ENCODE measurements at regions not wholly inside any gene's neighbourhood (a gene's known extent, or its start where the extent isn't known, plus 50 kb on each side); places are given as distances from the start of the nearest gene placed in this dataset.
"Not testable (repeated sequence)": the region's sequence is repeated elsewhere in the genome, so short reads cannot be mapped to it uniquely, and the experiment has no call there.

DNA sequence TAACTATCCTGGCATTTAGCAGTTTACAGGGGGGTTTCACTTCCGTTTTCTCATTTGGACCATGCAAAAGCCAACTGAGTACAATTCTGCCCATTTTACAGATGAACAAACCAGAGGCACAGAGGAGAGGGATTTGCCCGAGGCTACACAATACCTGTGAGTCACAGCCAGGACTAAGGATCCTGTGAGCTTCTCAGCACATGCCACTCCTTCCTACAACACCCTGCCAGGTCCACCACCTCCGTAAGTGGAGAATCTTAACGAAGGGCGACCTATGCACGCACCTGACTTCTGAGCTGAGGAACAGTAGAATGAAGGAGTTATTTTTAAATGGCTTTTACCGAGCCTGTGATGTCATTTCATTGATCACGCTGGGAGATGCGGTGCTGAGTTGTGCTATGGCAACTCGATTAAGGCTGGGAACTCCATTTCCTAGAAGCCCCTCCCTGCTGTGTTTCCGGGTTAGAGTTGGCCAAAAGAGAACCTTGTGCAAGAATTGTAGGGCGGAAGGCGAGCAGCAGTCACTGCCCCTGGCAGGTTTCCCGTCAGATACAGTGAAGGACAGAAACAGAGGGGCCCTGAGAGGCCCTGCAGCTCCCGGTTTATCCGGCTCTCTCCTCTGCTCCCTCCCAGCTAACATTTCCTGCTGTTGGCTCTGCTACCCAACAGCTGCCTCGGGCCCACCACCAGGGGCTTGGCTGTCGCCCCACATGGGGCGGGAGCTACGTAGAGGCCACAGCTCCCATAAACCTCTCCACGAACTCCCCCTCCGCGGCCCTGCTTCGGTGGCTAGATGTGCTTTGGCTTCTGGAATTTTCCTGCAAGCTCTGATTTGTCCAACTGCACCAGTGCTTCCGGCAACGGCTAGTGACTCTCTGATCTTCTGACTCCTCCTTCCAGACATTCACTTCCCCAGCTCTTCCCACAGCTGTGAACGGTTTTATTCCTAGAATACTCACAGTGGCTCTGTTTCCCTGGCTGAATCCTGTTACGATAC lies 75.1 kb upstream of the USP9X start:
- DNase-seq = peak; percentile 20

DNA sequence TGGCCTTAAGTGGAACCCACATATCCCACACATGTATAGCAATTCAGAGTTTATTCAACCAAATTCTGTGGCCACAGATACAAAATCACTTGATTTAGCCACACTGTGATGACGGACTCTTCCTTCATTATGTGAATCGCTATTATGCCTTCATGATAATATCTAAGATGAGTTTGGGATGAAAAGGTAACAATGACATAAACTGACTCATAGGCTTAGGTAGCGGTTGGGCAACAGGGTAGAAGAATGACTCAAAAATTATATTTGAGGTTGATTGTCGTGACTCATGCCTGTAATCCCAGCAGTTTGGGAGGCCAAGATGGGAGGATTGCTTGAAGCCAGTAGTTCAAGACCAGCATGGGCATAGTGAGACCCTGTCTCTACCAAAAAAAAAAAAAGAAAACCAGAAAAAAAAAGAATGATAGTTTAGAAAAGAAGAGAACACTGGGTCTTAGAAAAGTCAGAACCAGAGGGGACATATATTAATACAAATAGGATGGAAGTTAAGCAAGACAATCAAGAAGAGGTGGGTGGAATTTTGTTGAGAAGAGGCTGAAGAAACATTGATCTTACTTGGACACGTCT lies 70.4 kb upstream of the USP9X start:
- no peak for DNase-seq

GRCh38 chrX:41017785-41018184 lies 67.5 kb upstream of the USP9X start:
- DNase-seq = not testable (repeated sequence)

- DNase-seq = not testable (repeated sequence)
These were observed 66.7 kb upstream of the USP9X start for GRCh38 chrX:41018391-41019040.

DNA sequence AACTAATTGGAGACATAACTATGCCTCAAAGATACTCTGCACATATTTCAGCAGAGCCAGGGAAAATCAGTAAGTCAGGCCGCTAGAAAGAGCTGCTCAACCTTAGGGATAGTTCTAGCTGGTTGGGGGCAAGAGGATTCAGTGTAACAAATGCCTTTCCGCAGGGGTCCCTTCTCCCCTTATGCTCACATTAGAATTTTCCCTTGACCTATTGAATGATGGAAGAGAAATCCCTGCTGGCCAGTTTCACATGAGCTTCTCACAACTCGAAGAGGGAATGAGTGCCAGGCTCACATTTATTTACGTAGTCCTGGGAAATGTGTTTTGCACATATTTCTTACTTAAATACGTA lies 66.2 kb upstream of the USP9X start:
- no peak for DNase-seq

DNA sequence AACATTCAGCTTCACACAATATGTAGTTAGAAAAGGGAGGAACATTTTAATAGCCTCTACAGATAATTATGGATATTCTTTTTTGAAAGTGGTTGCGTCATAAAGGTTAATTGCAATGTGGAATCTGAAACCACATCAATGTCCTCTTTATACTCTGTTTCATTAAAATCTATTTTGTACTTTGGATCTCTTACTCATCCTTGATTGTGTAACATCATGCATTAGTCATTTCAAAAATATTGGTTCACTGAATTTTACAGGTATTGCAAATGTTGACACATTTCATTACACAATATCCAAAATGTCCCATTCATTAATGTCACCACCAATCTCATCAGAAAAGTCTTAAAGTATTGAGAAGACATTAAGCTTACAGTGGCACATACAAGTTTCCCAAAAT lies 62.7 kb upstream of the USP9X start:
- DNase-seq = no peak

DNA sequence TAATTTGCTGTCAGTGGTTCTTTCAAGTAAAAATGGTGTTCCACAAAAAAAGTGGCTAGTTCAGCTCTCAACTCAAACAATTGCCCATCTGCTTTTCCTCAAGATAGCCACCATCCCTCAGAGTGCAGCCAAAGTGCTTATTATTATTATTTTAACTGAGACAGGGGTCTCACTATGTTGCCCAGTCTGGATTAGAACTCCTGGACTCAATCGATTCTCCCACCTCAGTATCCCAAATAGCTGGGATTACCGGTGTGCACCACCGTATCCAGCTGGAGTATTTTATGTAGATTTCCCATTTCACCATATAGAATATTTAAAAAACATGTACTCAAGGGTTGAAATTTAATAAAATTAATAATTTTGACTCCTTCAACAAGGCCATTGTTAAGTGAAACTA lies 62.1 kb upstream of the USP9X start:
- DNase-seq = no peak

- not testable (repeated sequence) for DNase-seq
These were observed 60.9 kb upstream of the USP9X start for GRCh38 chrX:41024335-41024734.

- DNase-seq = no peak
These were observed 60.5 kb upstream of the USP9X start for GRCh38 chrX:41024755-41025154.

GRCh38 chrX:41025926-41026701 lies 59.1 kb upstream of the USP9X start:
- no peak for DNase-seq

- no peak for DNase-seq
These were observed 58.6 kb upstream of the USP9X start for GRCh38 chrX:41026702-41027078.

- DNase-seq = no peak
These were observed 55.9 kb upstream of the USP9X start for GRCh38 chrX:41029332-41029731.

DNA sequence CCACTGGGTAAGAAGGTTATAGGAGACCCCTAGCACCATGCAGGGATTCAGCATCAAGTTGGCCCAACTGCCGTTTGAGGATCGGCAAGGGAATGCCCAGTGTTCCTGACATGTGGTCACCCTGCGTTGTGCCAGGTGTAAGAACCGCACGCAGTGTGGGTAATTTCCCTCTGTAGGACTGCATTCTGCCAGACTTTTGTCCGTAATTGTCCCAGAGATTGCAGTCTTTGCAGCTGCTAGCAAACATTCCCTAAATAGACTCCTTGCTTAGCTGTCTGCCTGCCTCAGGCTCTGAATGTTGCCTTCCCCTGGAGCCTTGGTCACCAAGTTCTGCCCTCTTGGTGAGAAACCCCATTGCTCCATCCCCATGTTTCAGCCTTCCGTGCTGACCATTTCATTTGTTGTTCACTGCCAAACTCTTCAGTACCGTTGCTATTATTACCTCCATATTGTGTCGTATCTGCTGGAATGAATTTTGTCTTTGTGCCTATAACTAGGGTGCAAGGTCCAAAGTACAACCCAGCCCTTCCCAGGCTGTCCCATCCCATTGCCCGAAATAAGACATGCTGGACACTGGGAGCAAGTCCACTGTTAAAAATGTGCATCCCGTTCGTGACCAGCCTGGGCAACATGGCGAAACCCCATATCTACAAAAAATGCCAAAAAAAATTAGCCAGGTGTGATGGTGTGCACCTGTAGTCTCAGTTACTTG lies 53.8 kb upstream of the USP9X start:
- no peak for DNase-seq

DNA sequence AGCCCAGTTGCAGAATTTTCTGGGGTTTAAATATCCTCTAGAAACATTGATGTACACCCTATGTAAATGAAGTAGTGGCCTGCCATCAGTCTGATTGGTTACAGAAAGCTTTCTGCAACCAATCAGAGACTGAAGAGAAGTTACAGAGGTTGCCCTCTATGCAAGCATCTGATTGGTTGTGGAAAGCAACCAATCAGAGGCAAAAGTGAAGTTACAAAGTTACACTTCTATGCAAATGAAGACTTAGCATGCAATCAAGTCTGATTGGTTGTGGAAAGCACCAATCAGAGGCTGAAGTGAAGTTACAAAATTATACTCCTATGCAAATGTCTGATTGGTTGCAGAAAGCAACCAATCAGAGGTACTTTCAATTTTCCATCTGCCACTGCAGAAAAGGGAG lies 51.9 kb upstream of the USP9X start:
- no peak for DNase-seq

- not testable (repeated sequence) for DNase-seq
These were observed 50.3 kb upstream of the USP9X start for GRCh38 chrX:41034902-41035301.

Measured in activated CD4-positive, alpha-beta T cell treated with anti-CD3 and anti-CD28 coated beads, Interleukin-2, amount 50 U/mL, for 1 hour (primary cell).